ENCODE measurements at regions not wholly inside any gene's neighbourhood (a gene's known extent, or its start where the extent isn't known, plus 50 kb on each side); places are given as distances from the start of the nearest gene placed in this dataset.

- no peak overlapping the region for H2BK120ac ChIP-seq (ENCODE audit: low read depth, low read length)
- H3K9me3 ChIP-seq (ENCODE audit: control insufficient read depth, insufficient read depth, low read length): peaks cover 12% of the 10 kb centered on the region
- H4K20me1 ChIP-seq (ENCODE audit: insufficient read depth, low read length): no peaks in the 10 kb centered on the region
- H3K36me3 ChIP-seq (ENCODE audit: control insufficient read depth, insufficient read depth, low read length): no peaks in the 10 kb centered on the region
- H3K27me3 ChIP-seq (ENCODE audit: control insufficient read depth, insufficient read depth, low read length): no peaks in the 10 kb centered on the region
- in situ Hi-C loops (cut with MboI; ENCODE audit: low sequenced_read_pairs) (no loop called here), dilution Hi-C loops (cut with HindIII; ENCODE audit: low sequenced_read_pairs, unreplicated experiment) (no loop called here), intact Hi-C loops (cut with micrococcal nuclease) (no loop called here)
- no peaks in the 10 kb centered on the region for H3K4me1 ChIP-seq (ENCODE audit: control insufficient read depth, insufficient read depth, low read length)
- H2AK5ac ChIP-seq (ENCODE audit: low read depth, low read length): no peak overlapping the region
- no peaks in the 10 kb centered on the region for H3K9me1 ChIP-seq (ENCODE audit: insufficient read depth, low read length)
- H2AFZ ChIP-seq (replicated peaks; ENCODE audit: low read length, poor library complexity): no peak overlapping the region
- H2BK5ac ChIP-seq (ENCODE audit: low read depth, low read length, poor library complexity, severe bottlenecking): no peak overlapping the region
- no peak overlapping the region for H3K23ac ChIP-seq (ENCODE audit: low read depth, low read length)
- no peak for ATAC-seq (ENCODE audit: low read depth)
- no peak overlapping the region for H3K4ac ChIP-seq (ENCODE audit: low read depth, low read length)
- no TSS peak for BruUV-seq (replicated peaks)
- no peak overlapping the region for H3K56ac ChIP-seq (ENCODE audit: extremely low read depth, insufficient read depth, low read length)
- POLR2A ChIA-PET (ENCODE audit: unreplicated experiment): no interaction called here
- no peak overlapping the region for H3K4me2 ChIP-seq (ENCODE audit: low read depth, low read length)
- no peak overlapping the region for H4K8ac ChIP-seq (ENCODE audit: low read depth in 2 of 2, low read length in 2 of 2)
- no peak for TF ChIP-seq RCOR1 (IDR thresholded peaks at IDR 0.05; ENCODE audit: insufficient replicate concordance, low read length)
- no peak for TF ChIP-seq FOS (IDR thresholded peaks at IDR 0.05; ENCODE audit: low read depth, low read length)
- no peak for TF ChIP-seq CHD1 (IDR thresholded peaks at IDR 0.05; ENCODE audit: low read depth, low read length)
- TF ChIP-seq POLR2A (IDR thresholded peaks at IDR 0.05; ENCODE audit: low read depth, low read length): no peak
- no peak for TF ChIP-seq USF2 (IDR thresholded peaks at IDR 0.05; ENCODE audit: low read depth, low read length)
- no peak for TF ChIP-seq RAD21 (IDR thresholded peaks at IDR 0.05; ENCODE audit: low read length)
- no peak for TF ChIP-seq ELK1 (IDR thresholded peaks at IDR 0.05; ENCODE audit: borderline replicate concordance, low read depth, low read length)
- TF ChIP-seq MAFK (IDR thresholded peaks at IDR 0.05; ENCODE audit: low read depth, low read length): no peak
- TF ChIP-seq NFE2L2 (IDR thresholded peaks at IDR 0.05; ENCODE audit: low read depth, low read length): no peak
- TF ChIP-seq CEBPB (IDR thresholded peaks at IDR 0.05; ENCODE audit: low read depth, low read length): no peak
- no peak for TF ChIP-seq MAZ (IDR thresholded peaks at IDR 0.05; ENCODE audit: borderline replicate concordance, low read depth, low read length)
- no peak overlapping the region for H2BK15ac ChIP-seq (ENCODE audit: low read depth, low read length)
- no peak overlapping the region for H2AK9ac ChIP-seq (replicated peaks; ENCODE audit: low read depth, low read length, poor library complexity)
- no peak overlapping the region for H3K9ac ChIP-seq (ENCODE audit: low read depth, low read length)
- no peak overlapping the region for H4K91ac ChIP-seq (ENCODE audit: insufficient read depth, low read depth, low read length)
- 100% methylated on average over 1 of the region's 3 CpGs; no CpG with 5 or more reads in 1 of the 2 experiments for WGBS, 2 experiments (ENCODE audit: extremely low coverage in 2 of 2, insufficient read length in 1 of 2)
- H3K14ac ChIP-seq (replicated peaks; ENCODE audit: low read depth, low read length): no peak overlapping the region
- H3K27ac ChIP-seq (ENCODE audit: insufficient read depth, low read length): no peak overlapping the region
- DNase-seq: no peak
- H3K79me1 ChIP-seq (ENCODE audit: low read depth in 1 of 2, low read length in 2 of 2): no peaks in the 10 kb centered on the region
- H3K4me3 ChIP-seq (ENCODE audit: insufficient read depth, low read depth, low read length): no peak overlapping the region
- H4K5ac ChIP-seq (ENCODE audit: low read depth, low read length): no peak overlapping the region
- H3K18ac ChIP-seq (ENCODE audit: low read depth, low read length): no peak overlapping the region
- no peak overlapping the region for H2BK20ac ChIP-seq (ENCODE audit: low read depth, low read length)
- CTCF ChIA-PET: no interaction called here
Measured at GRCh38 chr7:67758551-67758950, 761.9 kb downstream of the TYW1 start.

All from IMR-90 (cell line).